ENCODE measurements at regions not wholly inside any gene's neighbourhood (a gene's known extent, or its start where the extent isn't known, plus 50 kb on each side); places are given as distances from the start of the nearest gene placed in this dataset.

DNA sequence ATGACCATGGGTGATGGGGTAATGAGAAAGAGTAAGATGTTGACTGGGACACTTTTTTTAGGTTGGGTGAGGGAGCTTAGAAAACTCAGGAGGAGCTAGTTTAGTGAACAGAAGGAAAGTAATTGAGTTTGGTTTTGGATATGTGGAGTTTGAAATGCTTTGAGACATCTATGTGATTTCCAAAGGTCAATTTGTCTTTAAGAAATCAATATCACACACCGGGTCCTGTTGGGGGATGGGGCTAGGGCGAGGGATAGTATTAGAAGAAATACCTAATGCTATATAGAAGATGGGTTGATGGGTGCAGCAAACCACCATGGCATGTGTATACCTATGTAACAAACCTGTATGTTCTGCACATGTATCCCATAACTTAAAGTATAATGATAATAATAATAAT, 118.4 kb downstream of the ASCL1 start:
- TF ChIP-seq, protein P1, sequence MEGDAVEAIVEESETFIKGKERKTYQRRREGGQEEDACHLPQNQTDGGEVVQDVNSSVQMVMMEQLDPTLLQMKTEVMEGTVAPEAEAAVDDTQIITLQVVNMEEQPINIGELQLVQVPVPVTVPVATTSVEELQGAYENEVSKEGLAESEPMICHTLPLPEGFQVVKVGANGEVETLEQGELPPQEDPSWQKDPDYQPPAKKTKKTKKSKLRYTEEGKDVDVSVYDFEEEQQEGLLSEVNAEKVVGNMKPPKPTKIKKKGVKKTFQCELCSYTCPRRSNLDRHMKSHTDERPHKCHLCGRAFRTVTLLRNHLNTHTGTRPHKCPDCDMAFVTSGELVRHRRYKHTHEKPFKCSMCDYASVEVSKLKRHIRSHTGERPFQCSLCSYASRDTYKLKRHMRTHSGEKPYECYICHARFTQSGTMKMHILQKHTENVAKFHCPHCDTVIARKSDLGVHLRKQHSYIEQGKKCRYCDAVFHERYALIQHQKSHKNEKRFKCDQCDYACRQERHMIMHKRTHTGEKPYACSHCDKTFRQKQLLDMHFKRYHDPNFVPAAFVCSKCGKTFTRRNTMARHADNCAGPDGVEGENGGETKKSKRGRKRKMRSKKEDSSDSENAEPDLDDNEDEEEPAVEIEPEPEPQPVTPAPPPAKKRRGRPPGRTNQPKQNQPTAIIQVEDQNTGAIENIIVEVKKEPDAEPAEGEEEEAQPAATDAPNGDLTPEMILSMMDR (IDR thresholded peaks at IDR 0.05; ENCODE audit: low read depth, low read length): no peak
- TF ChIP-seq, protein P2, sequence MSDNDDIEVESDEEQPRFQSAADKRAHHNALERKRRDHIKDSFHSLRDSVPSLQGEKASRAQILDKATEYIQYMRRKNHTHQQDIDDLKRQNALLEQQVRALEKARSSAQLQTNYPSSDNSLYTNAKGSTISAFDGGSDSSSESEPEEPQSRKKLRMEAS (IDR thresholded peaks at IDR 0.05; ENCODE audit: low read depth, low read length): no peak
- TF ChIP-seq POLR2A (IDR thresholded peaks at IDR 0.05; ENCODE audit: extremely low read depth, insufficient read length) (no peak), MYC (IDR thresholded peaks at IDR 0.05; ENCODE audit: low read depth, low read length) (no peak)

All from NB4 (cell line).